ENCODE measurements at regions not wholly inside any gene's neighbourhood (a gene's known extent, or its start where the extent isn't known, plus 50 kb on each side); places are given as distances from the start of the nearest gene placed in this dataset.

DNA sequence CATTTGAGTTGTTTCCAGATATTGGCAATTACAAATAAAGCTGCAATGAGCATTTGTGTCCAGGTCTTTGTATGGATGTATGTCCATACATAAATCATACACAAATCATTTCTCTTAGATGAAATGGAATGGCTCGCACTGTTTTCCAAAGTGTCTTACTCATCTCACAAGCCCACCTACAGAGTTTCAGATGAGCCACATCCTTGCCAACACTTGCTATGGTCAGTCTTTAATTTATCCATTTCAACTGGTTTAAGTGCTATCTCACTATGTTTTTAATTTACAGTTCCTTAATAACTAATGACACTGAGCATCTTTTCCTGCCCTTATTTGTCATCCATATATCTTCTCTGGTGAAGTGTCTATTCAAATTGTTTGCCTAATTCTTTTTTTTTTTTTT lies 132.9 kb upstream of the DIO3 start:
- TF ChIP-seq, protein P1, sequence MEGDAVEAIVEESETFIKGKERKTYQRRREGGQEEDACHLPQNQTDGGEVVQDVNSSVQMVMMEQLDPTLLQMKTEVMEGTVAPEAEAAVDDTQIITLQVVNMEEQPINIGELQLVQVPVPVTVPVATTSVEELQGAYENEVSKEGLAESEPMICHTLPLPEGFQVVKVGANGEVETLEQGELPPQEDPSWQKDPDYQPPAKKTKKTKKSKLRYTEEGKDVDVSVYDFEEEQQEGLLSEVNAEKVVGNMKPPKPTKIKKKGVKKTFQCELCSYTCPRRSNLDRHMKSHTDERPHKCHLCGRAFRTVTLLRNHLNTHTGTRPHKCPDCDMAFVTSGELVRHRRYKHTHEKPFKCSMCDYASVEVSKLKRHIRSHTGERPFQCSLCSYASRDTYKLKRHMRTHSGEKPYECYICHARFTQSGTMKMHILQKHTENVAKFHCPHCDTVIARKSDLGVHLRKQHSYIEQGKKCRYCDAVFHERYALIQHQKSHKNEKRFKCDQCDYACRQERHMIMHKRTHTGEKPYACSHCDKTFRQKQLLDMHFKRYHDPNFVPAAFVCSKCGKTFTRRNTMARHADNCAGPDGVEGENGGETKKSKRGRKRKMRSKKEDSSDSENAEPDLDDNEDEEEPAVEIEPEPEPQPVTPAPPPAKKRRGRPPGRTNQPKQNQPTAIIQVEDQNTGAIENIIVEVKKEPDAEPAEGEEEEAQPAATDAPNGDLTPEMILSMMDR (IDR thresholded peaks at IDR 0.05): no peak
- no peaks in the 10 kb centered on the region for H3K9me3 ChIP-seq
- H3K27me3 ChIP-seq: peaks cover 13% of the 10 kb centered on the region
- H3K36me3 ChIP-seq: no peaks in the 10 kb centered on the region
- no peaks in the 10 kb centered on the region for H3K4me1 ChIP-seq (ENCODE audit: control insufficient read depth in 1 of 2, insufficient read depth in 1 of 2, low read depth in 1 of 2, low read length in 1 of 2)
- H3K27ac ChIP-seq: no peak overlapping the region
- no peak overlapping the region for H3K4me3 ChIP-seq (ENCODE audit: low read depth in 1 of 2, low read length in 1 of 2)

DNA sequence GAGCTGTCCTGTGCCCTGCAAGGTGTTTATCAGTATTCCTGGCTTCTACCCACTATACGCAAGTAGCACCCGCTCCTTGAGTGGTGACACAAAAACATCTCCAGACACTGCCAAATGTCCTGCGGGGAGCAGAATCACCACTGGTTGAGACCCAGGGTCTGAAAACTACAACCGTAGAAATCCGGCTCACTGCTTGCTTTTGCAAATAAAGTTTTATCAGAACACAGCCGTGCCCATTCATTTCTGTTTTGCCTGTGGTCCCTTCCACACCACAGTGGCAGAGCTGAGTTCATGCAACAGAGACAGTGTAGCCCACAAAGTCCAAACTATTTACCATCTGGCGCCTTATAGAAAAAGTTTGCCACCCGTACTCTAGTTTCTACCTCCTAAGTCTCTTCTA lies 125.7 kb upstream of the DIO3 start:
- TF ChIP-seq, protein P1 (IDR thresholded peaks at IDR 0.05): no peak
- H3K27me3 ChIP-seq: no peaks in the 10 kb centered on the region
- H3K27ac ChIP-seq: no peak overlapping the region
- H3K4me3 ChIP-seq (ENCODE audit: low read depth in 1 of 2, low read length in 1 of 2): no peak overlapping the region
- H3K9me3 ChIP-seq: no peaks in the 10 kb centered on the region
- no peaks in the 10 kb centered on the region for H3K36me3 ChIP-seq
- H3K4me1 ChIP-seq (ENCODE audit: control insufficient read depth in 1 of 2, insufficient read depth in 1 of 2, low read depth in 1 of 2, low read length in 1 of 2): no peaks in the 10 kb centered on the region

DNA sequence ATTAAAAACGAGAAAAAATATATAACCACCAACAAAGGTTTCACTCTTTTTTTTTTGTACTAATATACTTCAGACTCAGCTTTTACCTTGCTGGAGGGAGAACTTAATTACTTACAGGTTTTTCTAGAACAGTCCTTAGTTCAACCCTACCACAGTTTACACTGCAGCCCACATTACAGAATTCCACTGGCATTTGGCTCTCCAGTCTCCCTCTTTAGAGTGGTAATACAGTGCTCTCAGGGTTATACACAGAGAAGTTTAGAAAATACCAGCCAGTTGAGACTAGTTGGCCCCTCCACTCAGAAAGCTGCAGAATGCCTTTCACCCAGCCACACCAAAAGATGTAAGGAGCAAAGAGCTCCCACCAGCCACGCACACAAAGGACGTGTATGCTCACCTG lies 122.3 kb upstream of the DIO3 start:
- TF ChIP-seq, protein P1 (IDR thresholded peaks at IDR 0.05): no peak
- no peaks in the 10 kb centered on the region for H3K4me1 ChIP-seq (ENCODE audit: control insufficient read depth in 1 of 2, insufficient read depth in 1 of 2, low read depth in 1 of 2, low read length in 1 of 2)
- no peaks in the 10 kb centered on the region for H3K36me3 ChIP-seq
- no peak overlapping the region for H3K4me3 ChIP-seq (ENCODE audit: low read depth in 1 of 2, low read length in 1 of 2)
- no peaks in the 10 kb centered on the region for H3K9me3 ChIP-seq
- H3K27me3 ChIP-seq: peaks cover 3% of the 10 kb centered on the region
- no peak overlapping the region for H3K27ac ChIP-seq

- H3K27ac ChIP-seq: no peak overlapping the region
- no peaks in the 10 kb centered on the region for H3K4me1 ChIP-seq (ENCODE audit: control insufficient read depth in 1 of 2, insufficient read depth in 1 of 2, low read depth in 1 of 2, low read length in 1 of 2)
- no peak overlapping the region for H3K4me3 ChIP-seq (ENCODE audit: low read depth in 1 of 2, low read length in 1 of 2)
- peaks cover 3% of the 10 kb centered on the region for H3K27me3 ChIP-seq
- no peaks in the 10 kb centered on the region for H3K36me3 ChIP-seq
- no peaks in the 10 kb centered on the region for H3K9me3 ChIP-seq
- TF ChIP-seq, protein P1 (IDR thresholded peaks at IDR 0.05): no peak
Measured at GRCh38 chr14:101440496-101440895, 120.8 kb upstream of the DIO3 start.

- Histone ChIP-seq H3K9me3 (no peaks in the 10 kb centered on the region), H3K36me3 (no peaks in the 10 kb centered on the region), H3K27me3 (peaks cover 13% of the 10 kb centered on the region), H3K4me1 (ENCODE audit: control insufficient read depth in 1 of 2, insufficient read depth in 1 of 2, low read depth in 1 of 2, low read length in 1 of 2) (no peaks in the 10 kb centered on the region), H3K4me3 (ENCODE audit: low read depth in 1 of 2, low read length in 1 of 2) (no peak overlapping the region), H3K27ac (no peak overlapping the region)
- TF ChIP-seq, protein P1 (IDR thresholded peaks at IDR 0.05): no peak
Measured at GRCh38 chr14:101441710-101442109, 119.6 kb upstream of the DIO3 start.

- H3K36me3 ChIP-seq: no peaks in the 10 kb centered on the region
- no peaks in the 10 kb centered on the region for H3K9me3 ChIP-seq
- H3K4me3 ChIP-seq (ENCODE audit: low read depth in 1 of 2, low read length in 1 of 2): no peak overlapping the region
- no peak overlapping the region for H3K27ac ChIP-seq
- H3K4me1 ChIP-seq (ENCODE audit: control insufficient read depth in 1 of 2, insufficient read depth in 1 of 2, low read depth in 1 of 2, low read length in 1 of 2): no peaks in the 10 kb centered on the region
- H3K27me3 ChIP-seq: peaks cover 15% of the 10 kb centered on the region
- TF ChIP-seq, protein P1 (IDR thresholded peaks at IDR 0.05): no peak
Measured at GRCh38 chr14:101442451-101442850, 118.8 kb upstream of the DIO3 start.
